ELR (cell line): ENCODE measurements at regions not wholly inside any gene's neighbourhood (a gene's known extent, or its start where the extent isn't known, plus 50 kb on each side); places are given as distances from the start of the nearest gene placed in this dataset.
"Not testable (repeated sequence)": the region's sequence is repeated elsewhere in the genome, so short reads cannot be mapped to it uniquely, and the experiment has no call there.

Source experiments
- DNase-seq: peaks from one replicate; pipeline ENCODE4 v3.0.0-alpha.2; 2015; ENCODE audit warnings: low read depth

- DNase-seq, result no peak
These were observed 833.9 kb downstream of the FSTL5 start for GRCh38 chr4:161329852-161330251.

GRCh38 chr4:161321706-161322105, 842.1 kb downstream of the FSTL5 start:
- DNase-seq, result peak; percentile 17

- DNase-seq, result peak; percentile 30
These were observed 843.4 kb downstream of the FSTL5 start for GRCh38 chr4:161320377-161320776.

- DNase-seq, result no peak
These were observed 846.8 kb downstream of the FSTL5 start for GRCh38 chr4:161317000-161317399.

- DNase-seq, result no peak
These were observed 849.4 kb downstream of the FSTL5 start for GRCh38 chr4:161314371-161314770.

GRCh38 chr4:161303551-161303950, 860.2 kb downstream of the FSTL5 start:
- DNase-seq, result no peak

GRCh38 chr4:161291222-161291621, 872.6 kb downstream of the FSTL5 start:
- DNase-seq, result no peak

GRCh38 chr4:161287678-161288352, 876.0 kb downstream of the FSTL5 start:
- no peak for DNase-seq

- no peak for DNase-seq
These were observed 878.3 kb downstream of the FSTL5 start for GRCh38 chr4:161285461-161285860.

GRCh38 chr4:161280929-161281328, 882.9 kb downstream of the FSTL5 start:
- DNase-seq, result no peak

- DNase-seq, result no peak
These were observed 884.7 kb downstream of the FSTL5 start for GRCh38 chr4:161279095-161279494.

GRCh38 chr4:161277150-161277787, 886.5 kb downstream of the FSTL5 start:
- not testable (repeated sequence) for DNase-seq

GRCh38 chr4:161273607-161274006, 890.2 kb downstream of the FSTL5 start:
- no peak for DNase-seq

- no peak for DNase-seq
These were observed 903.0 kb downstream of the FSTL5 start for GRCh38 chr4:161260819-161261218.

GRCh38 chr4:161256716-161257115, 907.1 kb downstream of the FSTL5 start:
- DNase-seq, result peak; percentile 43

GRCh38 chr4:161256172-161256571, 907.6 kb downstream of the FSTL5 start:
- no peak for DNase-seq

- DNase-seq, result peak; percentile 47
These were observed 909.4 kb downstream of the FSTL5 start for GRCh38 chr4:161254375-161254774.

- DNase-seq, result peak; percentile 50
These were observed 911.2 kb downstream of the FSTL5 start for GRCh38 chr4:161252520-161253141.

- no peak for DNase-seq
These were observed 913.9 kb downstream of the FSTL5 start for GRCh38 chr4:161249779-161250440.

GRCh38 chr4:161248880-161249279, 914.9 kb downstream of the FSTL5 start:
- DNase-seq, result no peak

GRCh38 chr4:161247831-161248230, 916.0 kb downstream of the FSTL5 start:
- DNase-seq, result no peak

GRCh38 chr4:161238033-161238432, 925.8 kb downstream of the FSTL5 start:
- DNase-seq, result no peak

GRCh38 chr4:161237495-161237894, 926.3 kb downstream of the FSTL5 start:
- no peak for DNase-seq
